GM18505 (cell line): ENCODE measurements at regions not wholly inside any gene's neighbourhood (a gene's known extent, or its start where the extent isn't known, plus 50 kb on each side); places are given as distances from the start of the nearest gene placed in this dataset.

ENCODE experiments used
- ATAC-seq: cut with Tn5 transposase; IDR thresholded peaks from one replicate; pipeline ENCODE4 v1.9.1; 2021; ENCODE audit not compliant: unreplicated experiment
- POLR2A ChIP-seq: IDR thresholded peaks from 4 replicates; pipeline ENCODE4 v1.6.1; 2011; ENCODE audit warnings: borderline replicate concordance; ENCODE audit not compliant: insufficient read depth, insufficient read length; ENCODE audit errors: extremely low read depth

DNA sequence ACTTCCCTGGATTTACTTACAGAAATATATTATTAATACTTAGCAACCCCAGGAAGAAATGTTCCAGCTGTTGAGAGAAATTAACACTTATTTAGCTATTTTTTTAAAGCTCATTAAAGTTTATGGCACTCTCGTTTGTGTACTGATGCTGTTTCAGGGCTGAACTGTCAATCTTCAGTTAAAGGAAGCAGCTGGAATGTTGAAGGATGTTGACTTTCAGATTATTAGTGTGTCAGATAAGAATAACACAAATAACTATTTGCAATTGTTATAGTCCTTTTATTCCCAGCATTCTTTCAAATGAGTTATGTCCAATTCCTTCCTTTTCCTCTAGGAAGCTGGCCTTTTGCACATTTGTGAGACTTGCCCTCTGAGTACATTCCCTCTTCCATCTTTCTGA lies 278.2 kb upstream of the RAG2 start:
- TF ChIP-seq POLR2A = no peak
- ATAC-seq = no peak

DNA sequence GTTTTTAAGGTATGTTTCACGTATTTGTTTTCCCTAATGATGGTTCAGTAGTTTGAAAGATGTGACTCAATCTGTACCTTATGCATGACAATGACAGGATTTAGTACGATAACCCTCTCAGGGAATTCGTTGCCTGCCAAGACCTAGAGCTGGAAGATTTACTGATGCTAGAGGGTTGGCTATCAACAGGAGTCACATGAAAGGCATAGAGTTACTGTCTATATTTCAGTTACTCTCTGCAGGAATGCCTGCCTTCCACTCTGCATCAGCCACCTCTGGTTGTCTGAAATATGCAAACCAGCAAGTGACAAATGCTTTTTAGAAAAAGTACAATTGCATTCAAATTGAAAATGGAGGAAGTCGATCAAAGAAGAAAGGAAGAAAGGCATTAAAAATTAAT lies 276.3 kb upstream of the RAG2 start:
- no peak for ATAC-seq
- TF ChIP-seq POLR2A = no peak

DNA sequence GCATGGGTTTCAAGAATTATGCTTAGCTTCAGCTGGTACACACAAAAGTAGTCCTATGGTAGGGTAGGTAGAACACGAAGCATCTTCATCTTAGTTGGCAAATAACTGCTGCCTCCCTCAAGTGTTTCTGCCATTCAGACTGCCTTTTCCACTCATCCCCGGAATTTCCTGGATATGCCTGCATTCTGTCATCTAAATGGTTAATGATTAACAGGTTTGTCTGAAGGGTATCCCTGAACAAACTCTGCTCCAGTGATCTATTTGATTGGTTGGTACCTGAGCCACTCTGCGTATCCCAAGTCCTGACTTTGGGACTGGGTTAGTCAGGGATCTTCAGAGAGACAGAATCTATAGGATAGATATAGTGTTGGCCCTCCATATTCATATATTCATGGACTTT lies 272.3 kb upstream of the RAG2 start:
- no peak for ATAC-seq
- TF ChIP-seq POLR2A = no peak

DNA sequence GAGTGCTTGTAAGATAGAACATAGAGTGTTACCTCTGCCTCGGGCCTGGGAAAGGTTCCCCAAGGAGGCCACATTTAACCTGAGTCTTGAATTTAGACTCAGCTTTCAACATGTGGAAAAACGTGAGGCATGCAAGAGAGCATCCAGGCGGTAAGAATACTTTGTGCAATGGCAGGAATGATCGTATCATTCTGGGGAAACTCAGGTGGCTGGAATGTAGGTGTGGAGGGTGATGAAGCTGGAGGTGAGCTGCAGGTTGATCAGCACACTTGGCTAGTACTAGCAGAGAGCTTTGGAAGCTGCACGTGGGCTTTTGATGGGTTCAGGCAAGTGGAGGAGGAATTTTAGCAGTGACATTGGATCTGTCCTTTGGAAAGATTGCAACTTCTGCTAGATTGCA lies 270.3 kb upstream of the RAG2 start:
- no peak for ATAC-seq
- TF ChIP-seq POLR2A = no peak

DNA sequence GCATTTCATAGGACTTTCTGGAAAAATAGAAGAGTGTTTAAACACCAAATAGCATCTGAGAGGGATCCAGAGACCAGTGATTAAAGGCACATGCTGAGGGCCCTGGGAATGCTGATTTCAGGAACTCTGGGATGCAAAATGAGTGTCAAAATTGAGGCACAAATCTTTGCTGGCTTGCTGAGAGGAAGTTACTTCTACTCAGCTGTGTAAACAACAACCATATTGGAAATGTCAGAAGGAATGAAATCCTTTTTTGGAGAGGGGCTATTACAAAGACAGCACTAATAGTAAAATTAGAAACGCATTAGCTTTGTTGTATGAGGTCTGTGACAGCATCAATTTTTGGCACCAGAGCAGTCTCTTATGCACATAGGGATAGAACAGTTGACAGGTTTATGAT lies 267.8 kb upstream of the RAG2 start:
- no peak for ATAC-seq
- TF ChIP-seq POLR2A = no peak

DNA sequence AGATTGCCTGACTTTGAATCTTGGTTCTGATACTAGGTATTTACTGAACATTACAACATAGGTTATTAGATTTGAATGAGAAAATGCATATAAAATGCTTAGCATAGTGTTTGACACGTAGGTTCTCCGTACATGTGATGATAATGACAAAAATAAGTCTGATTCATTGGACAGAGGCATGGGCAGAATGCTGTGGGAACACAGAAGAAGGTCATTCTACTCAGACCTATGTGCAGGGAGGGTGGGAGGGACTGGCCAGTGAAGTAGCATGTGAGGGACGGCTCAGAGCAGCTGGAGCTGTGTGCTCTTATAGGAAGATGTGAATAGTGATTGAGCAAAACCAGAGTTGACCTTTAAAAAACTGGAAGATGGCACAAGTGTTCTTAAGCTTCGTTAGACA lies 256.8 kb upstream of the RAG2 start:
- no peak for ATAC-seq
- TF ChIP-seq POLR2A = no peak

DNA sequence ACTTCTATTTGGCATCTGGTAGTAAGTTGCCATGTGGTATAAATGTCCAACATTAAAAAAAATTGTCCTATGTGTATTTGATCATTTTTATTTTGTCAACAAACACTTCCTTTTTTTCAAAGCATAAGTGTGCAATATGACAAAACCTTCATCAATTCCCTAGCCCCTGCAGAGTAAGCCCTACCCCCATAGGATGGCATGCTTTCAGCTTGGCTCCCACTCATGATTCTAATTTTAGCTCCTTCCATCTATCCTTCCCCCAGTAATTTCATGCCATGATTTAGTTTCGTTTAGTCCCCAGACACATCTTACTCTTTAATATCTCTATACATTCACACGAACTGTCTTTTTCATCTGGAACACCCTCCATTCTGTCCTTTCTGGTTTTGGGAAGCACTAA lies 250.6 kb upstream of the RAG2 start:
- TF ChIP-seq POLR2A = no peak
- ATAC-seq = no peak

DNA sequence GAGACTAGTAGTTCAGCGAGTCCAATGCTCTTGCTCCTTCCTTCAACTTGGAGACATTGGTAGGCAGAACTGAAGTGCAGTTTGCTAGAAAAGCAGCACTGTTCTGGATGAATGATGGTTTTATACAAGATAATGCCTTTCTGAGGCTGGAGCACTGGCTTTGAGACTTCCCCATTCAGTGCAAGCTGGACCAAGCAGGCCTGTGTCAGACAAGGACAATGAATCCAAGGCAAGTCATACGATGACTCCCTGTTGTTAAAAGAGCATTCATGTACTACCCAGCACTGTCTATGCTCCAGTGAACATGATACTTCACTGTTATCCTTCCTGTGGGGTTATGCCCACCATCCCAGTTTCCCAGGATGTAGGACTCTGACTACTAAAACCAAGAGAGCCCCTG lies 242.3 kb upstream of the RAG2 start:
- no peak for ATAC-seq
- no peak for TF ChIP-seq POLR2A

DNA sequence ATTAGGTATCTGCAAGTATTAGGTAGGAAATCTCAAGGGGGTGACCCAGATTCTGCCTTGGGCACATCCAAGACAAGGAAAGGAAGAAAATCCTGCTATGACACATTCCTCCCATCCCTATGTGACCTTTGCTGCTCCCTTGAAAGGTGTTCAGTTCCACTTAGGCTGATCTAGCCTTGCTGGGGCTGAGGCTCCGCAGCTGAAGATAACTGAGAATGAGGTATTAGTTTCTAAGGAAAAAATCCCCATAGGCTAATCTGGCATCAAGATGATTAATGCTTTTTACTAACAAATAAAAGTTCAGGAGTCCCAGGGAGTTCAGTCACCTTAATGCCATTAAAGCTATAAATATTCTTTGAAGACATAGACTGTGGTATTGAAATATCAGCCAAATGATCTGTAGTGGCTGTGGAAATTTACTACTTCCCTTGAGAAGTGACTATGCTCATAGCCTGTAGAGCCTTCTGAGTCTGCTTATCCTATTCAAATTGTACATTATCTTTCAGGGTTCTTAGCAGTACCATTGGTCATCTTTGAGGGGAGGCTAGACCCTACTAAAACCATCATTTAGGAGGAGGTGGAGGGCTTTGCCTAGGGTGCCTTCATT lies 239.9 kb upstream of the RAG2 start:
- no peak for TF ChIP-seq POLR2A
- ATAC-seq = no peak

DNA sequence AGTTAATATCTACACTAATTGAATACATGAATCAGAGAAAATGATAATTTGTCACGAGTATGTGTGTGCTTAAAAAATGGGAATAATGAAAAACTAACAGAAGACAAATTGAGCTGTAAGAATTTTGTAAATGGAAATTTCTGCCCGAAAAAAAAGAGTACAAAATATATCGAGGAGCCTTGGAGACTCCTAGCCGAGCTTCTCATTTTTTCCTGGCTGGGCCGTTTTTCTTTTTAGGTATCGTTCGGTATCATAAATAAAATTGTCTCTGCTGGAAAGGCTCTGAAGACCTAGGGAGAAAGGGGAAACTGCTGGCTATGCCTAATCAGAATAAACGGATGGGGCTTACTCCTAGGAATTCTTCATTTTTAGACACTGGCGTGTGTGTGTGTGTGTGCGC lies 227.2 kb upstream of the RAG2 start:
- ATAC-seq = no peak
- TF ChIP-seq POLR2A = no peak

DNA sequence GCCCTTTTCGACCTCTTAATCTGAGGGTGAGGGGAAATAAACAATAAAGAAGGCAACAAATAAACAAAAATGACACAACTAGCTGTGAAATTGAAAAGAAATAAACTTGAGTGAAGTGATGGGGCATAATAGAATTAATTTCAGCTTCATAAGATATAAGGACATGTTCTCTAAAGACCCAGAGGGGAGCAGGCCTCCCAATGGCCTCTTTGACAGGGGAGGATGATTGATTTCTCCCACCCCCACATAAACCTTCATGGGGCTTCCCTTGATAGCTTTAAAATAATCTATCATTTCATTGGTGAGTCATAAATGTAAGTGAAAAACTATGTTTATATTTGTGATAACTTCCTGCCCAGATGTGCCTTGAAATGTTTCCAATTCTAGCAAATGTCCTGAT lies 226.3 kb upstream of the RAG2 start:
- ATAC-seq = no peak
- no peak for TF ChIP-seq POLR2A

DNA sequence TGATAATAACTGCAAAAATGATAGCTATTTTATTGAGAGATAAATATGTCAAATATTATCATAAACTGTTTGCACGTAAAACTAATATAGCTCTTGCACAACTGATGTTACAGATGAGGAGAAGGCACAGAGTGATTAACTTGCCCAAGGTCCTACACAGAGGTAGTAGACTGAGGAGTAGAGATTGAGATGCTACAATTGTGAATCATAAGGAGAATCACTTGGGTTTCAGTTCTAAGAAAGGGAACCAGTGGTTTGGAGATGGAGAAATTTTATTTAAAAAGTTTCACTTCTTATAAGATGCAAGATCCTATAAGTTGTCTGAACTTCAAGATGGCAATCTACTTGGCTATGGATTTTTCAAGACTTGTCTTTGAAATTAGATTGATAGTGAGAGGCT lies 224.8 kb upstream of the RAG2 start:
- no peak for TF ChIP-seq POLR2A
- ATAC-seq = no peak

DNA sequence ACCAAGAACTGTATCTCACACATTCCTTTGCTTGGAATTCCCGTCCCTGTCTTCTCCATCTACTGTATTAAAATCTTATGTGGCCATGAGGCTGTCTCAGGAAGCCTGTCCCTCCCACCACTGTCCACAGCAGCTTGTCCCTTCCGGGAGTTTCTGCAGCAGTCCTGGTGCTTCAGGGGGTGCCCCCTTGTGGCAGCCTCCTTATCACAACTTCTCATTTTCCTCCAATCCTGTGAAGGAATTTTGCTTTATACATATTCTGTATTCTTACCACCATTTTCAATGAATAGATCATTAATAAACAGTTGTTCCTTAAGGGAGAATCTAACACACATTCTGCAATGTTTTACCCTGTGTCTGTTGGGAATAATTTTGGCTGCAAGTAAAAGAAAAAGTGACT lies 220.4 kb upstream of the RAG2 start:
- TF ChIP-seq POLR2A = no peak
- no peak for ATAC-seq

DNA sequence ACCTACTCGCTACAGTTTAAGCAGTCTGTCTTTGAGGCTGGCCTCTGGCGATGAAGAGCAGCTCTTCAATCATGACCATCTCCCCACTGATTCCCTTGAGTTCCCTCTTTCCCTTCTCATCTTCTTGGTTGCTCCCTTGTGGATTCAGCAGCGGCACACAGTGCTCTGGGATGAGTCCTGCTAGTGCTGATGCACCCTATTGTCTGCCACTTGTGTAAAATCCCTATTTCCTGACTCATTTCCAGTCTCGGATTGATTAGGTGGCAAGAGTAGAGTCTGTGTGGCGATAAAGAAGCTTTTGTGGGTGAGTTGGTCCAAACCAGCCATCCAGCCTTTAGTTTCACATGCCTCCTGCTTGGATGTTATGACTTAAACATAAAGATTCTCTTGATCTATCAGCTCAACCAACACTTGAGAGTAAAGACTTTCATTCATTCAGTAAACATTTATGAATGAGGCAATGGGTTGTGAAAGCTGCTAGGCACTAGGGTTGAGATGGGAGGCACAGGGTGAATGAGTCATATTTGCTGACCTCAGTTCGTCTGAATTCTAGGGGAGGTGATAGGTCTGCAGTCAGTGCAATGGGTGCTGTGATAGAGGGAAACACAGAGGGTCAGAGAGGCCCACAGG lies 219.4 kb upstream of the RAG2 start:
- no peak for ATAC-seq
- no peak for TF ChIP-seq POLR2A

DNA sequence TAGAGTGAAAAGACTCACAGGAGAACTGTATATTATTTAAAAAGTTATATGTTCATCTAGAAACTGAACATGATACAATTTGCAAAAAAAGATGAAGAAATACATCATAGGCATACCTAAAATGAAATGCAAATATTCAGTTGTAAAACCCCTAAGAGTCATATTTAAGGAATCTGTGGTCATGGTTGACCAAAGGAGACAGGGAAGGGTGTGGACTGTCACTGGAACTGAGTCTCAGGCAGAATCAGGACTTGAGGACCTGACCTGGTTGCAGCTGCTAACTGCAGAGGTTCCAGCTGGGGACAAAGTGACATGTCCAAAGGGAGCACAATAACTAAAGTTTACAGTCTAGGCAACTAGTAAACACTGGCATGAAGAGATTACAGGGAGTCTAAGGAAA lies 211.3 kb upstream of the RAG2 start:
- ATAC-seq = no peak
- no peak for TF ChIP-seq POLR2A
